COLO829 (cell line): ENCODE measurements at regions not wholly inside any gene's neighbourhood (a gene's known extent, or its start where the extent isn't known, plus 50 kb on each side); places are given as distances from the start of the nearest gene placed in this dataset.
"Not testable (repeated sequence)": the region's sequence is repeated elsewhere in the genome, so short reads cannot be mapped to it uniquely, and the experiment has no call there.

Source experiments
- DNase-seq: peaks from one replicate; pipeline ENCODE4 v3.0.0; 2012; ENCODE audit warnings: low spot score

GRCh38 chr7:124247691-124248090 lies 214.8 kb upstream of the TMEM229A start:
- no peak for DNase-seq

- peak; percentile 12 for DNase-seq
These were observed 213.5 kb upstream of the TMEM229A start for GRCh38 chr7:124246262-124246863.

GRCh38 chr7:124244469-124244868 lies 211.6 kb upstream of the TMEM229A start:
- DNase-seq: not testable (repeated sequence)

GRCh38 chr7:124219681-124220080 lies 186.8 kb upstream of the TMEM229A start:
- DNase-seq: no peak

- no peak for DNase-seq
These were observed 175.8 kb upstream of the TMEM229A start for GRCh38 chr7:124208642-124209041.

GRCh38 chr7:124208173-124208572 lies 175.3 kb upstream of the TMEM229A start:
- DNase-seq: no peak

- DNase-seq: no peak
These were observed 172.7 kb upstream of the TMEM229A start for GRCh38 chr7:124205526-124205925.

GRCh38 chr7:124202546-124202945 lies 169.7 kb upstream of the TMEM229A start:
- DNase-seq: no peak

- DNase-seq: peak; percentile 4
These were observed 169.0 kb upstream of the TMEM229A start for GRCh38 chr7:124201768-124202349.

- DNase-seq: no peak
These were observed 163.7 kb upstream of the TMEM229A start for GRCh38 chr7:124196519-124196918.

- no peak for DNase-seq
These were observed 160.0 kb upstream of the TMEM229A start for GRCh38 chr7:124192885-124193284.

GRCh38 chr7:124191713-124192112 lies 158.8 kb upstream of the TMEM229A start:
- DNase-seq: no peak

GRCh38 chr7:124191030-124191429 lies 158.2 kb upstream of the TMEM229A start:
- DNase-seq: no peak

- no peak for DNase-seq
These were observed 155.7 kb upstream of the TMEM229A start for GRCh38 chr7:124188576-124188975.

GRCh38 chr7:124187962-124188361 lies 155.1 kb upstream of the TMEM229A start:
- no peak for DNase-seq

- no peak for DNase-seq
These were observed 150.8 kb upstream of the TMEM229A start for GRCh38 chr7:124183649-124184048.

- DNase-seq: no peak
These were observed 146.8 kb upstream of the TMEM229A start for GRCh38 chr7:124179641-124180040.

- DNase-seq: no peak
These were observed 145.0 kb upstream of the TMEM229A start for GRCh38 chr7:124177891-124178290.

- DNase-seq: not testable (repeated sequence)
These were observed 138.9 kb upstream of the TMEM229A start for GRCh38 chr7:124171812-124172211.

- DNase-seq: peak; percentile 42
These were observed 138.2 kb upstream of the TMEM229A start for GRCh38 chr7:124171068-124171467.

- no peak for DNase-seq
These were observed 135.7 kb upstream of the TMEM229A start for GRCh38 chr7:124168616-124169015.

GRCh38 chr7:124162667-124163066 lies 129.8 kb upstream of the TMEM229A start:
- no peak for DNase-seq

GRCh38 chr7:124155432-124156022 lies 122.7 kb upstream of the TMEM229A start:
- DNase-seq: peak; percentile 32
